PFSK-1 (cell line): ENCODE measurements at regions not wholly inside any gene's neighbourhood (a gene's known extent, or its start where the extent isn't known, plus 50 kb on each side); places are given as distances from the start of the nearest gene placed in this dataset.

ENCODE experiments used
- FOXP2 ChIP-seq: optimal IDR thresholded peaks from 2 replicates; pipeline ENCODE3; 2011; ENCODE audit warnings: borderline replicate concordance, control low read depth, inconsistent platforms; ENCODE audit not compliant: insufficient read depth; ENCODE audit errors: extremely low read length, extremely low read depth
- POLR2AphosphoS5 ChIP-seq: IDR thresholded peaks from 2 replicates; pipeline ENCODE4 v1.6.1; 2012; ENCODE audit warnings: low read depth, mild to moderate bottlenecking, control low read depth, low read length, moderate library complexity
- REST ChIP-seq, 2 experiments: IDR thresholded peaks; 2 replicates each; pipeline versions ENCODE4 v1.6.1 to v1.8.0; 2011 to 2012; ENCODE audit warnings: low read depth in 2 of 2, low read length in 2 of 2, control low read depth in 1 of 2, inconsistent platforms in 1 of 2, mild to moderate bottlenecking in 1 of 2, moderate library complexity in 1 of 2; ENCODE audit not compliant: insufficient read depth in 1 of 2
- SIN3A ChIP-seq: IDR thresholded peaks from 2 replicates; pipeline ENCODE4 v1.6.1; 2012; ENCODE audit warnings: mild to moderate bottlenecking, low read length, moderate library complexity, borderline replicate concordance; ENCODE audit not compliant: insufficient read depth
- TAF1 ChIP-seq: IDR thresholded peaks from 2 replicates; pipeline ENCODE4 v1.6.1; 2012; ENCODE audit warnings: low read length, control low read depth, borderline replicate concordance; ENCODE audit not compliant: insufficient read depth

GRCh38 chr21:39074508-39074907 lies 108.7 kb downstream of the PSMG1 start:
- TF ChIP-seq REST (IDR thresholded peaks at IDR 0.05; ENCODE audit: insufficient read depth in 1 of 2, low read depth in 2 of 2, low read length in 2 of 2) = no peak
- no peak for TF ChIP-seq SIN3A
- no peak for TF ChIP-seq TAF1
- no peak for TF ChIP-seq POLR2AphosphoS5
- TF ChIP-seq FOXP2 = no peak

- TF ChIP-seq TAF1 = no peak
- TF ChIP-seq REST (IDR thresholded peaks at IDR 0.05; ENCODE audit: insufficient read depth in 1 of 2, low read depth in 2 of 2, low read length in 2 of 2) = no peak
- TF ChIP-seq FOXP2 = no peak
- no peak for TF ChIP-seq POLR2AphosphoS5
Observed at GRCh38 chr21:39073717-39074116, 109.5 kb downstream of the PSMG1 start.

GRCh38 chr21:39073063-39073462 lies 110.2 kb downstream of the PSMG1 start:
- no peak for TF ChIP-seq FOXP2
- TF ChIP-seq SIN3A = no peak
- no peak for TF ChIP-seq POLR2AphosphoS5
- TF ChIP-seq TAF1 = no peak
- no peak for TF ChIP-seq REST (IDR thresholded peaks at IDR 0.05; ENCODE audit: insufficient read depth in 1 of 2, low read depth in 2 of 2, low read length in 2 of 2)

GRCh38 chr21:39072468-39072867 lies 110.8 kb downstream of the PSMG1 start:
- TF ChIP-seq SIN3A (no peak), FOXP2 (no peak), REST (IDR thresholded peaks at IDR 0.05; ENCODE audit: insufficient read depth in 1 of 2, low read depth in 2 of 2, low read length in 2 of 2) (no peak), POLR2AphosphoS5 (no peak), TAF1 (no peak)

- TF ChIP-seq TAF1 = no peak
- no peak for TF ChIP-seq REST (IDR thresholded peaks at IDR 0.05; ENCODE audit: insufficient read depth in 1 of 2, low read depth in 2 of 2, low read length in 2 of 2)
Observed at GRCh38 chr21:39071623-39072214, 111.5 kb downstream of the PSMG1 start.
